ENCODE measurements at regions not wholly inside any gene's neighbourhood (a gene's known extent, or its start where the extent isn't known, plus 50 kb on each side); places are given as distances from the start of the nearest gene placed in this dataset.

GRCh38 chr18:43797347-43797746, 520.1 kb upstream of the SYT4 start:
- no peak for TF ChIP-seq CTCF (conservative IDR thresholded peaks at IDR 0.05; ENCODE audit: low read depth, low read length)
- no peak for TF ChIP-seq EZH2 (IDR thresholded peaks at IDR 0.05; ENCODE audit: borderline replicate concordance, low read depth, low read length, poor library complexity, severe bottlenecking)

All from A673 (cell line).